Mesenteric fat pad (tissue), 1 donor: ENCODE measurements at regions not wholly inside any gene's neighbourhood (a gene's known extent, or its start where the extent isn't known, plus 50 kb on each side); places are given as distances from the start of the nearest gene placed in this dataset.

Source experiments
- DNase-seq: peaks from one replicate; pipeline ENCODE4 v3.0.0-alpha.2; 2020; ENCODE audit warnings: low spot score
- donor health status: DM: yes; HTN: yes; CAD: no.

DNA sequence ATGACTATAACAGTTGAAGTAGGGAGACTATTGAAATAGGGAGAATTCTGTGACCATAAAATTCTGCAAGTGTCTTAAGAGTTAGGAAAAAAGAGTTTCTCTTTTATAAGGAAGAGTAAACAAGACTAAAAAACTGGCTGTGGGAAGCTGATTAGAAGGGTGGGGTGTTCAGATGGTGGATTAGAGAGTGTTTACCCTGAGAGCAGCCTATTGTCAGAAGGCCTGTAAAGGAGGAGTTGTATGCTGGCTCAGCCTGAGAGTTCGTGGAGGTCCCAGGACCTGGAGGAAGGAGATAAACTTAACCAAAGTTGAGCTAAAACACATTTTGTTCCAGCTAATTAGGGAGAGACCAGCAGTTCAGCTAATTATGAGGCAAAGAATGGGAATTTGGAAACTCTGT lies 629.7 kb downstream of the PCDH7 start:
- DNase-seq, result no peak

GRCh38 chr4:31351695-31352094 lies 631.5 kb downstream of the PCDH7 start:
- DNase-seq, result no peak

- no peak for DNase-seq
These were observed 636.7 kb downstream of the PCDH7 start for GRCh38 chr4:31356839-31357238.

GRCh38 chr4:31360786-31361185 lies 640.6 kb downstream of the PCDH7 start:
- no peak for DNase-seq

DNA sequence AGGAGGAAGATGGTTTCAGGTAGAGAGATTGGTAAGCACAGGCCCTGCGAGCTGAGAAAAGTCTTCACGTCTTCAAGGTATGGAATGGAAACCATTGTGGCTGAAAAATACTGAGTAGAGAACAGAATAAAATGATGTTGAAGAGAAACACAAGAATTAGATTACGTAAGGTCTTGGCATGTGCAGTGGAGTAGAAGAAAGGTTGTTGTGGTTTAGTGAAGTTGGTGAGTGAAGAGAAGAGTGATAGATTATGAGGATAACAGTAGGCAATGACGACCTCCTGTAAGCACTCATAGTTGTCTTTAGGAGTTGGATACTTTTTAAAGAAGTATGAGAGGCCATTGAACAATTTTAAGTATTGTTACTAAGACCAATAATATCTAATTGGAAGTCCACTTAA lies 642.6 kb downstream of the PCDH7 start:
- DNase-seq, result no peak

DNA sequence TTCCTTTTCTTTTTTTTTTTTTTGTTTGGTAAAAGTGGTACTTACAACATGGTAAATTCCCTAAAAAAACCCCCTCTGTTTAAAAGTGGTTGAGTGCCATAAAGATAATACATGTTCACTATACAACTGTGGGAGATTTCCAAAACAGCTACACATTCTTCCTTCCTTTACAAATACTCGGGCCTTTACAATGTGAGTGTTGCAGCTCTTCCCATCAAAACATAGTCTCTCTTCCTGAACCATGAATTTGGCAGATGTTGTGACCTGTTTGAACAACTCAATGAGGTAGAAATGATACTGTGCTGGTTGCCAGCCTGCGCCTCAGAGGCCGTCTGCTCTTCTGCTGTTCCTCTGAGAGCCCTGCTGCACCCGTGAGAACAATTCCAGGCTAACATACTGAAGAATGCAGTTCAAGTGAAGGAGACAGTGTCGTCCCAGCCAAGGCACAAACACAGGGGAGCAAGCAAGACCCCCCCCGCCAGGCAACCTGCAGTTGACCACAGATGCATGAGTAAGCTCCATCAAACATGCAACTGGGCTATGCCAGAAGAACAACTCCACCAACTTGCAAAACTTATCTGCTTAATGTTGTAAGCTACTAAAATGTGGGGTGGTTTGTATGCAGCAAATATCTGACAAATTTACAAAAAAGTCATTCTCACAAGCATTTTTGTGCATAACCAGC lies 645.0 kb downstream of the PCDH7 start:
- no peak for DNase-seq

- no peak for DNase-seq
These were observed 645.9 kb downstream of the PCDH7 start for GRCh38 chr4:31366041-31366440.

GRCh38 chr4:31370866-31371465 lies 650.8 kb downstream of the PCDH7 start:
- no peak for DNase-seq

- no peak for DNase-seq
These were observed 654.2 kb downstream of the PCDH7 start for GRCh38 chr4:31374256-31374960.

DNA sequence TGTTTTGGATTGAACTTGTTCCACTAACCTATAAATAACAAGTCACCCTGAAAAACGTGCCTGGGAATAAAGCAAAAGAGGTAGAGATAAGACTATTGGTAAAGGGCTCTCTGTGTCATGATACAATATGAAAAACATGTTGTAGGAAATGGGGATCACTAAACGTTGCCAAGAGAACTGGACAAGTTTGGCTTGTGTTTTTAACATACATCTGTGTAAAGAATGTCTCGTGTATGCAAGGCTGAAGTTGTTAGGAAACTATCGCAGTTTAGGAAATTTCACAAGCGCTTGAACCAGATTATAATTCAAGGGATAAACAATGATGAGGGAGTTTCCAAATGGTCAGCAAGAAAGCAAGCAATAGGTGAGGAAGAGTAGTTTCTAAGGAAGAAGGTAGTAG lies 655.8 kb downstream of the PCDH7 start:
- no peak for DNase-seq

GRCh38 chr4:31379364-31379763 lies 659.2 kb downstream of the PCDH7 start:
- DNase-seq, result no peak

- no peak for DNase-seq
These were observed 663.6 kb downstream of the PCDH7 start for GRCh38 chr4:31383767-31384166.

DNA sequence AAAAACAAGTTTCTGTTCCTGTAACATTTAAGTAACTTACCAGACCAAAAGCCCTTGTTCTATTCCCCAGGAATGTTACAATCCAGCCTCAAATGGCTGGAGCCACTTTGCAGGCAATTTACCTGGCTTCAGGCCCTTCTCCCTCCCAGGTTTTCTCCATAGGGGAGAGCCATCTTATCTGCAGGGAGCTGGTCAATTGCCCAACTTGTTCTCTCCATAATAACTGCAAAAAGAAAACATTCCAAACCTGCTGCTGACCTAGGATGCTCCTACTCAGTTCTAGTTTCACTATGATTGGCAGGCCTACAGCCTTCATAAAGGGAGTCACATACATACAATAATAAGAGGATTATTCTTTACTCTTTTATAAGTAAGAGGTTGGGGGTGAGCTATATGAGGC lies 670.7 kb downstream of the PCDH7 start:
- DNase-seq, result no peak

DNA sequence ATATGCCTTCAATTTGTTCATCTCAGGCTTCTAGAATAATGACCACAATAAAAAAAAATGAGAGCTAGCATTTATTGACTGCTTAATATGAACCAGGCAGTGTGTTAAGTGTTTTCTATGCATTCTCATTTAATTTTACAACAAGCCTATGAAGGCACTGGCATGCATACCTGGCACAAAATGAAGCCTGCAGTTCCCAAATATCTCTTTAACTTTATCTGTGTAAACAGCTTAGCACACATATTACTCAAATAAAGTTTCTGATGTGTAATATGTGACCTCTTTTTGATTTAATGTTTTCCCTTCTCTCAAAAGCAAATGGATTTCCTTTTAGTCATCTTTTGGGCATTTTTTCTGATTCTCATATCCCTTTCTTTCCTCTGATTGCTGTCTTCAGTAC lies 671.8 kb downstream of the PCDH7 start:
- DNase-seq, result no peak

GRCh38 chr4:31392923-31393322 lies 672.8 kb downstream of the PCDH7 start:
- DNase-seq, result no peak

GRCh38 chr4:31408121-31408520 lies 688.0 kb downstream of the PCDH7 start:
- DNase-seq, result no peak

DNA sequence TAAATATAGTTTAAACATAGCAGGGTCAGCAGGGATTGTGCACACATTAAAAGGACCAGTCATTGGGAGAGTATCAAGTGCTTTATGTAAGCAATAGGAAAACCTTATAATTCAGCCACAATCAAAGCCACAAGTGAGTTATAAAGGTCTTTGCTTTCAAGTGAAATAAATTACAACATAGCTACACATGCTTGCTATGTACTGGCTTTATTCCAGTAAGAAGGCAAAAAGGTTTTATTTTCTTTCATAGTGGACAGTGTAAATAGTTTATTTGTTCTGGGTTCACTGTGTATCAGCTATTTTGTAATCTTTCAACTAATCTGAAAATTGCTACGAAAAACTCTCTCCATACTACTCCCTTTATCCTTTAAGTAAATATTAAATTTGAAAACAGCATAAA lies 691.4 kb downstream of the PCDH7 start:
- no peak for DNase-seq

DNA sequence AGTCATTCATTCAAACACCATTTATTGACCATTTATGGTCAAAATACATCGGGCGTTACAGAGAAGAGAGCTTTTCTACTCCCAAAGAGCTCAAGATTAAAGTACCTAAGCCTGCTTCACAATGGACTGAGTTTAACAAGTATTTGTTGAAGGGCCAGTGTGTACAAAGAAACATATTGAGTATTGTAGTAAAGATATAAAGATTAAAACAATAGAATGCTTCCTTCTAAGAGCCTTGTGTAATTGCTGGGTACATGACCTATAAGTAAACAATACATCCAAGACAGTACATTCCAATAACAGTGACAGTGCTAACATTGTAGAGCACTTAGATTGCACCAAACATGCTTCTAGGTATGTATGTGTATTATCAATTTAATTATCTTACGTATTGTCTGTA lies 695.5 kb downstream of the PCDH7 start:
- DNase-seq, result no peak

DNA sequence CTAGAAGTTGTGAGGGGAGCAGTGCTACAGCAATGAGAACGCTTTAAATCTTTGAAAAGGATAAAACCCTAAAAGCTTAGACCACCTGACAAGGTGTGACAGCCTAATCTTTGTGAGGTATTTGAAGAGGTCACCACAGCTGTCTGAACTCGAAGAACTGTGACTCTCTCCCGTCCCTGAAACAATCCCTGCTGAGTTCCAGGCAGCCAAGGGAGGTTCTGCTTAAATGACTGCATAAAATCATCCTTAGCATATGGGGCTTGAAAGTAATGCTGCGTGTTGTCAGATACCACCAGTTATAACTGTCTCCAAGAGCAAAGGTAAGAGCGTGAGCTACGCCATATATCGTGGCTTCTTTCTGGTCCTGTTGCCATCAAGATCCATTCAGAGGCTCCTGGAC lies 696.3 kb downstream of the PCDH7 start:
- DNase-seq, result no peak

- no peak for DNase-seq
These were observed 696.9 kb downstream of the PCDH7 start for GRCh38 chr4:31417040-31417439.

DNA sequence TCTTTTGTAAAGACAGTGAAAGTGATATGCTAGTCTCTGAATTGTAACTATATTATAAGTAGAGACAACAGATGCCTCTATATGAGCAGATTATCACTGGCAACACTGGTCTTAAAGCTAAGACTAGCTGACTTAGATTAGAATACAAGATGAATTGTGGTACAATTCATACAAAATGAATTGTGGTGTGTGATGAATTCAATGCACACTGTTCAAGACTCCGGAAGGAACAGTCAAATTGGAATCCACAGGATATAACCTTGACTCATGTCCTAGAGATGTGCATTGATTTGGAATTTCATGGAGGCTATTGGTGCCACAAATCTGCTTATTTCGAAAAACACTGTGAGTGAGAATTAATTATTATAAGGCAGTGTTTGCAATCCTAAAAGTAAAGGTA lies 701.8 kb downstream of the PCDH7 start:
- no peak for DNase-seq

GRCh38 chr4:31427691-31428090 lies 707.5 kb downstream of the PCDH7 start:
- no peak for DNase-seq

DNA sequence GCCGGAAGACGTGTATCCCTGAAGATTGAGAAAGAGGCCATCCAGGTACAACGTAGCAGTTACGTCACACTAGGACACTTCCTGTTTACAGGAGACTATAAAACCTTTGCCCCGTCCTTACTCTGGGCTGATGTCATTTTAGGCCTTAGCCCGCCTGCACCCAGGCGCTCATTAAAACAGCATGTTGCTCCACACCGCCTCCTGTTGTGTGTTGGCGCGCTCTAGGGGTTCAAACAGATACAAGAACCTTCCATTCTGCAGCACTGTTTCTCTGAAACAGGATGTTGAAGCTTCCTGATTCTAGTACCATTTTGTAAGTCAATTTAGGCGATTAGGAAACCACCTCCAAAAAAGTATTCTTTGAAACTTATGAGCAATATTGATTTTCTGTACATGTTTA lies 722.1 kb downstream of the PCDH7 start:
- no peak for DNase-seq
